ENCODE measurements at regions not wholly inside any gene's neighbourhood (a gene's known extent, or its start where the extent isn't known, plus 50 kb on each side); places are given as distances from the start of the nearest gene placed in this dataset.
"Not testable (repeated sequence)": the region's sequence is repeated elsewhere in the genome, so short reads cannot be mapped to it uniquely, and the experiment has no call there.

- DNase-seq = no peak
Measured at GRCh38 chr2:47964277-47964676, 58.0 kb upstream of the FBXO11 start.

GRCh38 chr2:47964722-47965434 is 58.6 kb upstream of the FBXO11 start:
- no peak for DNase-seq

GRCh38 chr2:47976728-47977127 is 70.4 kb upstream of the FBXO11 start:
- not testable (repeated sequence) for DNase-seq

GRCh38 chr2:47984041-47984440 is 77.7 kb upstream of the FBXO11 start:
- peak; percentile 3 for DNase-seq

- DNase-seq = no peak
Measured at GRCh38 chr2:47990503-47990902, 84.2 kb upstream of the FBXO11 start.

- no peak for DNase-seq
Measured at GRCh38 chr2:47992671-47993070, 86.4 kb upstream of the FBXO11 start.

- no peak for DNase-seq
Measured at GRCh38 chr2:47996808-47997207, 90.5 kb upstream of the FBXO11 start.

- DNase-seq = no peak
Measured at GRCh38 chr2:47999512-47999911, 93.2 kb upstream of the FBXO11 start.

- no peak for DNase-seq
Measured at GRCh38 chr2:48001498-48001897, 95.2 kb upstream of the FBXO11 start.

- DNase-seq = no peak
Measured at GRCh38 chr2:48006094-48006493, 99.8 kb upstream of the FBXO11 start.

GRCh38 chr2:48007699-48008268 is 101.5 kb upstream of the FBXO11 start:
- DNase-seq = no peak

- no peak for DNase-seq
Measured at GRCh38 chr2:48009256-48009655, 103.0 kb upstream of the FBXO11 start.

- no peak for DNase-seq
Measured at GRCh38 chr2:48015421-48015820, 109.1 kb upstream of the FBXO11 start.

GRCh38 chr2:48016225-48017019 is 110.1 kb upstream of the FBXO11 start:
- DNase-seq = no peak

GRCh38 chr2:48017136-48017535 is 110.8 kb upstream of the FBXO11 start:
- no peak for DNase-seq

GRCh38 chr2:48018480-48018879 is 112.2 kb upstream of the FBXO11 start:
- DNase-seq = no peak

- no peak for DNase-seq
Measured at GRCh38 chr2:48026865-48027264, 120.6 kb upstream of the FBXO11 start.

GRCh38 chr2:48032765-48033164 is 126.5 kb upstream of the FBXO11 start:
- DNase-seq = no peak

- no peak for DNase-seq
Measured at GRCh38 chr2:48034295-48034694, 128.0 kb upstream of the FBXO11 start.

GRCh38 chr2:48036312-48036711 is 130.0 kb upstream of the FBXO11 start:
- DNase-seq = no peak

GRCh38 chr2:48039209-48039990 is 133.1 kb upstream of the FBXO11 start:
- DNase-seq = no peak

- no peak for DNase-seq
Measured at GRCh38 chr2:48043131-48043700, 136.9 kb upstream of the FBXO11 start.

- DNase-seq = no peak
Measured at GRCh38 chr2:48043746-48044145, 137.4 kb upstream of the FBXO11 start.

All from fibroblast of upper back skin (primary cell).